CD4-positive, alpha-beta T cell treated with Interleukin-15 for 4 hours (primary cell): ENCODE measurements at regions not wholly inside any gene's neighbourhood (a gene's known extent, or its start where the extent isn't known, plus 50 kb on each side); places are given as distances from the start of the nearest gene placed in this dataset.
"Not testable (repeated sequence)": the region's sequence is repeated elsewhere in the genome, so short reads cannot be mapped to it uniquely, and the experiment has no call there.

ENCODE experiments used
- DNase-seq: peaks from one replicate; pipeline ENCODE4 v3.0.0-alpha.2; 2020; ENCODE audit warnings: low spot score

DNA sequence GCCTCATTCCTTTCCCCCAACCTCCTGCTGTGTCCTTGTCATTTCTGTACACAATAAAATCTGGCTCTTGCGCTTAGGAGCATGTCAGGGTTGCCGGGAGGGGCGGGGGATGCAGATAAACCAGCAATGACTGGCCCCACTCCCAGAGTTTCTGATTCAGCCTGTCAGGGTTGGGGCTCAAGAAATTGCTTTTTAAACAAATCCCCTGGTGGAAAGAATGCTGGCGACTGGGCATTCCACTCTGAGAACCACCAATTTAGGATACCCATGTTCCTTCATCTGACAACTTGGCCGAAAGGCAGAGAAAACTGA lies 376.4 kb downstream of the TCERG1L start:
- DNase-seq = no peak

DNA sequence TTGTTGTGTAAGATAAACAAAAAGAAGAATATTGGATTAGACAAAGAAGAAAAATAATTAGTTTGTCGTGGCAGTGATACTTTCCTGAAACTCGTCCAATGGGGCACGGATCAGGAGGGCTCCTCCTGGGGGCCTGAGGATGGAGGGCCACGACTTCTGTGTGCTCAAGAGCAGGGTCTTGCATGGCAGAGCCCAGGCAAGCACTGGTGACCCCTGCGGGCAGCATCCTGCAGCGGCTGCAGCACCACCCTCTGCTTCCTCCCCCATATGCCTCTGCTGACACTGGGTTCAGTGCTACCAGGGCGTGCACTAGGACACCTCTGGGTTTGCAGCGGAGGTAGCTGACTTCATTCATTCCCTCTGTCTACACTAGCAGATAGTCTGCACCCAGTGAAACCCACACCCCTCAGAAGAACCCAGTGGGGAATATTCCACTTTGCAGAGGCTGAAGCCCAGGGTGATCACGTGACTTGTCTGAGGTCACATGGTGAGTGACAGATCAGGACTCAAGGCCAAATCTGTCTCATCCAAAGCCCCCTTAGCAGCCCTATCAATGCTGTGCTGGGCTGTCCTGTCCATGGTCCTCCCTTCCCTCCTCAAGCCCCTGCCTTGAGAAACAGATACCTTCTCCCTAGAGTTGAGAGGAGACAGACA lies 375.5 kb downstream of the TCERG1L start:
- no peak for DNase-seq

DNA sequence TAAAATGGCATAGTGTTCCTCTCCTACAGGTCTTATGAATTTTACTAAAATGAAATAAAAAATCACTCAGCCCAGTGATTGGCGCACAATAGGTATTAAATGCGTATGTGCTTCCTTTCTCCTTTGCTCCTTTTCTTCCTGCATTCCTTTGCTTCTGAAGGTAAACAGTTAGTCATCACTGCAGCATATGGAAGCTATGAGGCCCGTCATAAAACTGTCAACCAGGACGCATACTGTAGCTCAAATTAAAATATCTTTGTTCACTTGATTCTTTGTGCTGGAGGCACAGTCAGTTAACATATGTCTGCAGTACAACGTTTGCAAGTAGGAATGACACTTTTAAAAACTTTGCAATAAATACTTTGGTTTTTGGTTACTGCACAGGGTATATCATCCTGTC lies 374.7 kb downstream of the TCERG1L start:
- no peak for DNase-seq

GRCh38 chr10:130938051-130938450 lies 373.5 kb downstream of the TCERG1L start:
- DNase-seq = no peak

DNA sequence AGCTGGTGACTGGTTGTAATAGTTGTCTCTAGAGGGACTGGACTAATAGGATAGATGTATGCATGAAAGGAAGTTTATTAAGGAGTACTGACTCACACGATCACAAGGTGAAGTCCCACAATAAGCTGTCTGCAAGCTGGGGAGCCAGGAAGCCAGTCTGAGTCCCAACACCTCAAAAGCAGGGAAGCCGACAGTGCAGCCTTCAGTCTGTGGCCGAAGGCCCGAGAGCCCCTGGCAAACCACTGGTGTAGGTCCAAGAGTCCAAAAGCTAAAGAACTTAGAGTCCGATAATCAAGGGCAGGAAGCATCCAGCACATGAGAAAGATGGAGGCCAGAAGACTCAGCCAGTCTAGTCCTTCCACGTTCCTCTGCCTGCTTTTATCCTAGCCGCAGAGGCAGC lies 372.6 kb downstream of the TCERG1L start:
- DNase-seq = not testable (repeated sequence)

DNA sequence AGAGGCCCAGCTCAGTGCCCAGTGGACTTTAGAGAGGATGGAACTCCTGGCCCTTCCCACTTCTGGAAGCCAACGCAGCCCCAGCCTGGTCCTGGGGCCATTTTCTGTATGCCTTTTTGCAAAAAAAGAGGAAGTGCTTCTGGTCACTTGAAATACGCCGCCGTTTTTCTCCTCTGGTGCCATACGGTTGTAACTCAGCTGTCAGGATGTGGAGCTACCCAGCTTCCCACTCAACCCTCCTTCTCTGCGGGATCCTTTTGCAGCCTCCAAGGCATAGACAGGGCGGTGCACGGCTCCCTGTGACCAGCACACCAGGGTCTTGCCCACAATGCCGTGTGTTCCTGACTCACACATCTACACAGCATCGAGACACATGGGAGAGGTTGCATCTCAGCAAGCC lies 369.6 kb downstream of the TCERG1L start:
- no peak for DNase-seq

- no peak for DNase-seq
These were observed 359.4 kb downstream of the TCERG1L start for GRCh38 chr10:130952086-130952485.

- DNase-seq = no peak
These were observed 357.1 kb downstream of the TCERG1L start for GRCh38 chr10:130954326-130954905.

- no peak for DNase-seq
These were observed 355.3 kb downstream of the TCERG1L start for GRCh38 chr10:130956251-130956650.

GRCh38 chr10:130957423-130957822 lies 354.1 kb downstream of the TCERG1L start:
- no peak for DNase-seq

- no peak for DNase-seq
These were observed 353.5 kb downstream of the TCERG1L start for GRCh38 chr10:130958003-130958402.

- DNase-seq = no peak
These were observed 352.4 kb downstream of the TCERG1L start for GRCh38 chr10:130958981-130959751.

DNA sequence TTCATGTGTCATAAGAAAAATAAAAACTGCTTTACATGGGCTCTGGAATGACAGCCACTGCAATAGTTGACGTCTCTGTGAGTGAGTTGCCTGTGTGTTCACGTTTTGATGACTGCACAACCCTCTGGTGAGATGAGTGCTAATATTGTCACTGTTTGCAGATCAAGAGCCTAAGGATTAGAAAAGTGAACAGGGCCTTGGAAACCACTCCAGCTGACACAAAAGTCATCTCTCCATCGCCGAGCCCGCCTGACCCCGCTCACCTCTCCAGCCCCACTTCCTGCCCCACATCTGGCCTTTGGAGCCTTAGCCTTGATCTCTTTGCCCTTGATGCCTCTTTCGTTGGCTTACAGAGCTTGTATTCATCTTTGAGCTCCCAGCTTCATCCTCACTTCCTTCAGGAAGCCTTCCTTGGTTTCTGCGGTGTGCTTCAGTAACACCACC lies 351.7 kb downstream of the TCERG1L start:
- no peak for DNase-seq

- no peak for DNase-seq
These were observed 351.0 kb downstream of the TCERG1L start for GRCh38 chr10:130960531-130960930.

GRCh38 chr10:130961506-130962239 lies 349.8 kb downstream of the TCERG1L start:
- no peak for DNase-seq

- DNase-seq = no peak
These were observed 349.1 kb downstream of the TCERG1L start for GRCh38 chr10:130962240-130963051.

- DNase-seq = no peak
These were observed 348.5 kb downstream of the TCERG1L start for GRCh38 chr10:130963052-130963393.

- DNase-seq = no peak
These were observed 347.6 kb downstream of the TCERG1L start for GRCh38 chr10:130963786-130964522.

DNA sequence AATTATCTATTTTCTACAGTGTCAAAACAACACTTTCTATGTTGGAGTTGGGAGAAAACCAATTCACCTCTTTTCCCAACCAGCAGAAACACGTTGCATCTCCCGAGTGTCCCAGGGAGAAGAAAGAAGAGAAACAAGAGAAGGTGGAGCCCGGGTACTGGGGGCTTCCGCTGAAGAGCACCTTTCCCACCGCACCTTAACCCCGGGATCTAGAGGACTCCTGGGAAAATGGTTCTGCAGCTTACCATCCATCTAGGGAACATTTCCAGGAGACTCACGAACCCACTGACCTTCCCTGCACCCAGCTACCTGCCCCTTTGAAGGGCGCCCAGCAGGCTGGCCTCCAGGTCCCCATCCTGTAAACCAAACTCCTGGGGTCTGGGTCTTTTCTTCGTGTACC lies 346.8 kb downstream of the TCERG1L start:
- no peak for DNase-seq

- no peak for DNase-seq
These were observed 344.4 kb downstream of the TCERG1L start for GRCh38 chr10:130967161-130967560.

DNA sequence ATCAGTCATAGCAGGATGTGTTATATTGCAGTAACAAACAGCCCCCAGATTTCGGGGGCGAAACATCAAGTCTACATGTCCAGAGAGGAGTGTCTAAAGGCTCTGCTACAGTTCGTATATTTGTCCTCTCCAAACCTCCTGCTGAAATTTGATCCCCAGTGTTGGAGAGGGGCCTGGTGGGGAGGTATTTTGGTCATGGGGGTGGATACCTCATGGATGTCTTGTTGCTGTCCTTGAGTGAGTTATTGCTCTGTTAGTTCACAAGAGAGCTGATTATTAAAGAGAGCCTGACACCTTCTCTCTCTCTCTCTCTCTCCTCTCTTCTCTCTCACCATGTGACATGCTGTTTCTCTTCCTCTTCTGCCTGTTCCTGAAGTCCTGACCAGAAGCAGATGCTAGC lies 343.7 kb downstream of the TCERG1L start:
- no peak for DNase-seq
